SK-N-SH (cell line): ENCODE measurements at regions not wholly inside any gene's neighbourhood (a gene's known extent, or its start where the extent isn't known, plus 50 kb on each side); places are given as distances from the start of the nearest gene placed in this dataset.

Experiments used
- CTCF ChIA-PET: fragments of 300-600, 350-600 bp; formaldehyde crosslinking; extraction: SDS; loops from one replicate; lab custom pipeline; 2021; lab: Yijun Ruan, JAX
- POLR2A ChIA-PET: fragments of 350-600 bp; sonication (Branson Sonifier 250); formaldehyde crosslinking; extraction: SDS; loops from one replicate; lab custom pipeline; 2020; ENCODE audit warnings: antibody characterized with exemption, inconsistent platforms; lab: Yijun Ruan, JAX
- DNase-seq: peaks from one replicate; pipeline ENCODE4 v3.0.0; 2012
- H2AFZ ChIP-seq: fragments of 200-600 bp; sonication (generic); 2 replicates; pipeline ENCODE4 v1.8.1; 2016; ENCODE audit warnings: antibody characterized with exemption, mild to moderate bottlenecking, low read depth
- H3F3A ChIP-seq: fragments of 200-600 bp; sonication (generic); replicated peaks from 2 replicates; pipeline ENCODE3; 2016; ENCODE audit warnings: antibody characterized with exemption, mild to moderate bottlenecking; ENCODE audit not compliant: insufficient read depth
- H3K27ac ChIP-seq, 2 experiments: fragments of 200-500 bp in 1 of 2; fragments of 200-600 bp in 1 of 2; sonication (Bioruptor generic) in 1 of 2; sonication (generic), shearing (Covaris generic) in 1 of 2; 2 replicates each; pipeline versions ENCODE4 v1.5.1 to v1.6.1; 2014 to 2016; ENCODE audit warnings: low read depth in 2 of 2, inconsistent platforms in 1 of 2, low read length in 1 of 2, mild to moderate bottlenecking in 1 of 2, mixed read lengths in 1 of 2
- H3K27me3 ChIP-seq: fragments of 200-600 bp; sonication (generic), shearing (Covaris generic); 2 replicates; pipeline ENCODE4 v1.6.1; 2016; ENCODE audit warnings: mixed run types; ENCODE audit not compliant: insufficient read depth
- H3K36me3 ChIP-seq, 2 experiments: fragments of 200-500 bp in 1 of 2; fragments of 200-600 bp in 1 of 2; sonication (Bioruptor generic) in 1 of 2; sonication (generic) in 1 of 2; replicated peaks in 1 of 2; 2 replicates each; pipeline versions ENCODE3 to v1.5.1; 2014 to 2016; ENCODE audit warnings: low read length in 1 of 2, mild to moderate bottlenecking in 1 of 2; ENCODE audit not compliant: insufficient read depth in 2 of 2, control insufficient read depth in 1 of 2
- H3K4me1 ChIP-seq, 2 experiments: fragments of 200-500 bp in 1 of 2; fragments of 200-600 bp in 1 of 2; sonication (Bioruptor generic) in 1 of 2; sonication (generic), shearing (Covaris generic) in 1 of 2; 2 replicates each; pipeline versions ENCODE4 v1.5.1 to v1.6.1; 2014 to 2016; ENCODE audit warnings: low read depth in 1 of 2, low read length in 1 of 2, mixed run types in 1 of 2; ENCODE audit not compliant: insufficient read depth in 2 of 2, control insufficient read depth in 1 of 2
- H3K4me2 ChIP-seq: fragments of 200-600 bp; sonication (generic), shearing (Covaris generic); 2 replicates; pipeline ENCODE4 v1.6.1; 2017; ENCODE audit warnings: mixed run types
- H3K4me3 ChIP-seq, 2 experiments: fragments of 200-500 bp in 1 of 2; fragments of 200-600 bp in 1 of 2; sonication (Bioruptor generic) in 1 of 2; sonication (generic), shearing (Covaris generic) in 1 of 2; 2 replicates each; pipeline versions ENCODE4 v1.5.1 to v1.8.1; 2014 to 2016; ENCODE audit warnings: low read depth in 2 of 2, inconsistent platforms in 1 of 2, low read length in 1 of 2, mild to moderate bottlenecking in 1 of 2, mixed read lengths in 1 of 2, moderate library complexity in 1 of 2
- H3K79me2 ChIP-seq: fragments of 200-600 bp; sonication (generic); 2 replicates; pipeline ENCODE4 v1.8.1; 2017; ENCODE audit warnings: mild to moderate bottlenecking; ENCODE audit not compliant: insufficient read depth
- H3K9ac ChIP-seq: fragments of 200-600 bp; sonication (generic); 2 replicates; pipeline ENCODE4 v1.6.1; 2017; ENCODE audit warnings: mixed run types
- H3K9me2 ChIP-seq: fragments of 200-600 bp; sonication (generic); 2 replicates; pipeline ENCODE4 v1.6.1; 2017; ENCODE audit warnings: mixed run types
- H3K9me3 ChIP-seq: fragments of 200-600 bp; sonication (generic); 2 replicates; pipeline ENCODE4 v1.6.1; 2017; ENCODE audit warnings: mixed run types, mild to moderate bottlenecking, moderate library complexity
- H4K20me1 ChIP-seq: fragments of 200-600 bp; sonication (generic); 2 replicates; pipeline ENCODE4 v1.6.1; 2017; ENCODE audit warnings: mild to moderate bottlenecking, mixed run types; ENCODE audit not compliant: insufficient read depth
- CTCF ChIP-seq: fragments of 200-600 bp; sonication (generic); IDR thresholded peaks from 2 replicates; pipeline ENCODE4 v1.6.1; 2017; ENCODE audit warnings: antibody characterized with exemption, mild to moderate bottlenecking, moderate library complexity
- ELF1 ChIP-seq: IDR thresholded peaks from 2 replicates; pipeline ENCODE4 v1.4.0; 2012
- EP300 ChIP-seq, 2 experiments: IDR thresholded peaks; 2 replicates each; pipeline versions ENCODE4 v1.4.0 to v1.6.1; 2012; ENCODE audit warnings: borderline replicate concordance in 1 of 2, low read depth in 1 of 2, low read length in 1 of 2
- EZH2phosphoT487 ChIP-seq: fragments of 200-600 bp; sonication (generic); IDR thresholded peaks from 2 replicates; pipeline ENCODE4 v1.6.1; 2017; ENCODE audit warnings: low read depth, mixed run types, mild to moderate bottlenecking, antibody characterized with exemption, moderate library complexity, borderline replicate concordance
- FOXM1 ChIP-seq: IDR thresholded peaks from 2 replicates; pipeline ENCODE4 v1.4.0; 2012; ENCODE audit warnings: low read depth, mild to moderate bottlenecking
- JUND ChIP-seq: IDR thresholded peaks from 2 replicates; pipeline ENCODE4 v1.4.0; 2012
- MEF2A ChIP-seq: IDR thresholded peaks from 2 replicates; pipeline ENCODE4 v1.4.0; 2012; ENCODE audit warnings: low read depth, borderline replicate concordance
- NFIC ChIP-seq: IDR thresholded peaks from 2 replicates; pipeline ENCODE4 v1.4.0; 2012; ENCODE audit warnings: borderline replicate concordance
- NRF1 ChIP-seq: IDR thresholded peaks from 2 replicates; pipeline ENCODE4 v1.6.1; 2012; ENCODE audit warnings: low read depth, mild to moderate bottlenecking, low read length
- POLR2AphosphoS5 ChIP-seq: IDR thresholded peaks from 2 replicates; pipeline ENCODE4 v1.6.1; 2012; ENCODE audit warnings: low read depth, low read length
- RCOR1 ChIP-seq: fragments of 150-350 bp; IDR thresholded peaks from 2 replicates; pipeline ENCODE4 v1.6.1; 2017; ENCODE audit warnings: antibody characterized with exemption, low read length
- RFX5 ChIP-seq: IDR thresholded peaks from 2 replicates; pipeline ENCODE4 v1.6.1; 2012; ENCODE audit warnings: mild to moderate bottlenecking, improper control_type of control experiment, low read length
- SIN3A ChIP-seq: IDR thresholded peaks from 2 replicates; pipeline ENCODE4 v1.6.1; 2012; ENCODE audit warnings: low read depth, mild to moderate bottlenecking, low read length, moderate library complexity, borderline replicate concordance
- TAF1 ChIP-seq: IDR thresholded peaks from 2 replicates; pipeline ENCODE4 v1.6.1; 2012; ENCODE audit warnings: low read depth, mild to moderate bottlenecking, low read length, moderate library complexity, borderline replicate concordance
- YY1 ChIP-seq: IDR thresholded peaks from 2 replicates; pipeline ENCODE4 v1.4.0; 2012; ENCODE audit warnings: low read depth, mild to moderate bottlenecking
- WGBS: methylation state at CpG from one replicate; pipeline ENCODE4 v1.1.6; 2017; ENCODE audit warnings: low lambda C conversion rate; 5-methylcytosine and 5-hydroxymethylcytosine counted together
- TF ChIP-seq, protein P1 (sequence below): fragments of 150-350 bp; IDR thresholded peaks from 2 replicates; pipeline ENCODE4 v1.6.1; 2017; ENCODE audit warnings: antibody characterized with exemption, low read length, low read depth, borderline replicate concordance
- TF ChIP-seq, protein P2 (sequence below): IDR thresholded peaks from 2 replicates; pipeline ENCODE4 v1.4.0; 2012; ENCODE audit warnings: low read depth
- TF ChIP-seq, protein P3 (sequence below): IDR thresholded peaks from 2 replicates; pipeline ENCODE4 v1.4.0; 2012; ENCODE audit warnings: low read depth, borderline replicate concordance
- TF ChIP-seq, protein P4 (sequence below): IDR thresholded peaks from 2 replicates; pipeline ENCODE4 v1.4.0; 2012; ENCODE audit warnings: low read depth, borderline replicate concordance

DNA sequence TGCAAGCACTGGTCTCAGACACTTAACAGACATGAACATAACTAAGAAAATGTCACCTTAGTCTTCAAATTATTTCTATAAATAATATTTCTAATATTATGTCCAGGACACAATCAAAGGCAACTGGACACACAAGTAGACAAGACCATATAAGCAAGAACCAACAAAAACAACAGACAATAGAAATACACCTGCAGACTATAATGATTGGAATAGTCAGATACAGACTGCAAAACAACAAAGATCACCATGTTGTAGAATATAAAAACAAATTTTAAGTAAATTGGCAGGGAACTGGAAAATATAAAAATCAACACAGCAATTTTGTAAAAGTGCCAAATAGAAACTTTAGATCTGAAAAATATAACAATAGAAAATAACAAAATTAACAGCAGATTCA lies 220.7 kb downstream of the CLCN4 start (continued):
- TF ChIP-seq, protein P1, sequence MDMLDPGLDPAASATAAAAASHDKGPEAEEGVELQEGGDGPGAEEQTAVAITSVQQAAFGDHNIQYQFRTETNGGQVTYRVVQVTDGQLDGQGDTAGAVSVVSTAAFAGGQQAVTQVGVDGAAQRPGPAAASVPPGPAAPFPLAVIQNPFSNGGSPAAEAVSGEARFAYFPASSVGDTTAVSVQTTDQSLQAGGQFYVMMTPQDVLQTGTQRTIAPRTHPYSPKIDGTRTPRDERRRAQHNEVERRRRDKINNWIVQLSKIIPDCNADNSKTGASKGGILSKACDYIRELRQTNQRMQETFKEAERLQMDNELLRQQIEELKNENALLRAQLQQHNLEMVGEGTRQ, result no peak
- TF ChIP-seq FOXM1 (no peak), JUND (no peak)
- TF ChIP-seq, all 33 proteins: peak for 0

- Histone ChIP-seq H3K4me3 (no peak overlapping the region), H2AFZ (no peak overlapping the region), H3K27ac (no peak overlapping the region), H3K27me3 (no peaks in the 10 kb centered on the region), H3K9me3 (0 out of 2 replicates have a peak, but pooled peaks cover 5% of the 10 kb centered on the region), H3K79me2 (no peaks in the 10 kb centered on the region), H4K20me1 (no peaks in the 10 kb centered on the region), H3K4me1 (no peaks in the 10 kb centered on the region; a peak in 1 of 4 replicates), H3K36me3 (peaks cover 0 to 3% of the 10 kb centered on the region in 2 experiments), H3K4me2 (no peak overlapping the region), H3K9ac (no peak overlapping the region), H3K9me2 (no peaks in the 10 kb centered on the region), H3F3A (no peaks in the 10 kb centered on the region)
- WGBS, result 24% methylated on average over 3 of the region's 3 CpGs
- CTCF ChIA-PET, result no interaction called here
- POLR2A ChIA-PET, result no interaction called here
- no peak for DNase-seq
- TF ChIP-seq ELF1 (no peak), MEF2A (no peak), YY1 (no peak), EZH2phosphoT487 (no peak), EP300 (IDR thresholded peaks at IDR 0.05; ENCODE audit: borderline replicate concordance in 1 of 2, low read depth in 1 of 2, low read length in 1 of 2) (no peak), RCOR1 (no peak), NFIC (no peak), POLR2AphosphoS5 (no peak), TAF1 (no peak)
- TF ChIP-seq, protein P2, sequence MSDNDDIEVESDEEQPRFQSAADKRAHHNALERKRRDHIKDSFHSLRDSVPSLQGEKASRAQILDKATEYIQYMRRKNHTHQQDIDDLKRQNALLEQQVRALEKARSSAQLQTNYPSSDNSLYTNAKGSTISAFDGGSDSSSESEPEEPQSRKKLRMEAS, result no peak
Measured at GRCh38 chrX:10379878-10380277, 223.1 kb downstream of the CLCN4 start.

- H3K9ac ChIP-seq, result no peak overlapping the region
- 0 out of 2 replicates have a peak, but pooled peaks cover 5% of the 10 kb centered on the region for H3K9me3 ChIP-seq
- H3K27me3 ChIP-seq, result no peaks in the 10 kb centered on the region
- H3K9me2 ChIP-seq, result no peaks in the 10 kb centered on the region
- H3K4me2 ChIP-seq, result no peak overlapping the region
- H3K36me3 ChIP-seq, result peaks cover 0 to 3% of the 10 kb centered on the region in 2 experiments
- H3K4me3 ChIP-seq, result no peak overlapping the region
- H4K20me1 ChIP-seq, result no peaks in the 10 kb centered on the region
- CTCF ChIA-PET, result no interaction called here
- WGBS, result 44% methylated on average over 2 of the region's 2 CpGs
- POLR2A ChIA-PET, result no interaction called here
- H3K27ac ChIP-seq, result no peak overlapping the region
- H3F3A ChIP-seq, result no peaks in the 10 kb centered on the region
- H3K79me2 ChIP-seq, result no peaks in the 10 kb centered on the region
- no peak overlapping the region for H2AFZ ChIP-seq
- no peak for DNase-seq
- no peaks in the 10 kb centered on the region; a peak in 1 of 4 replicates for H3K4me1 ChIP-seq
- TF ChIP-seq SIN3A, result no peak
- TF ChIP-seq, protein P3, sequence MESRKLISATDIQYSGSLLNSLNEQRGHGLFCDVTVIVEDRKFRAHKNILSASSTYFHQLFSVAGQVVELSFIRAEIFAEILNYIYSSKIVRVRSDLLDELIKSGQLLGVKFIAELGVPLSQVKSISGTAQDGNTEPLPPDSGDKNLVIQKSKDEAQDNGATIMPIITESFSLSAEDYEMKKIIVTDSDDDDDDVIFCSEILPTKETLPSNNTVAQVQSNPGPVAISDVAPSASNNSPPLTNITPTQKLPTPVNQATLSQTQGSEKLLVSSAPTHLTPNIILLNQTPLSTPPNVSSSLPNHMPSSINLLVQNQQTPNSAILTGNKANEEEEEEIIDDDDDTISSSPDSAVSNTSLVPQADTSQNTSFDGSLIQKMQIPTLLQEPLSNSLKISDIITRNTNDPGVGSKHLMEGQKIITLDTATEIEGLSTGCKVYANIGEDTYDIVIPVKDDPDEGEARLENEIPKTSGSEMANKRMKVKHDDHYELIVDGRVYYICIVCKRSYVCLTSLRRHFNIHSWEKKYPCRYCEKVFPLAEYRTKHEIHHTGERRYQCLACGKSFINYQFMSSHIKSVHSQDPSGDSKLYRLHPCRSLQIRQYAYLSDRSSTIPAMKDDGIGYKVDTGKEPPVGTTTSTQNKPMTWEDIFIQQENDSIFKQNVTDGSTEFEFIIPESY, result no peak
- no peak for TF ChIP-seq NFIC
- no peak for TF ChIP-seq ELF1
- TF ChIP-seq EP300 (IDR thresholded peaks at IDR 0.05; ENCODE audit: borderline replicate concordance in 1 of 2, low read depth in 1 of 2, low read length in 1 of 2), result no peak
- TF ChIP-seq RFX5, result no peak
- TF ChIP-seq CTCF, result no peak
- TF ChIP-seq NRF1, result no peak
- TF ChIP-seq, protein P4, sequence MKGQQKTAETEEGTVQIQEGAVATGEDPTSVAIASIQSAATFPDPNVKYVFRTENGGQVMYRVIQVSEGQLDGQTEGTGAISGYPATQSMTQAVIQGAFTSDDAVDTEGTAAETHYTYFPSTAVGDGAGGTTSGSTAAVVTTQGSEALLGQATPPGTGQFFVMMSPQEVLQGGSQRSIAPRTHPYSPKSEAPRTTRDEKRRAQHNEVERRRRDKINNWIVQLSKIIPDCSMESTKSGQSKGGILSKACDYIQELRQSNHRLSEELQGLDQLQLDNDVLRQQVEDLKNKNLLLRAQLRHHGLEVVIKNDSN, result no peak
Measured at GRCh38 chrX:10380300-10380699, 223.5 kb downstream of the CLCN4 start.
